ENCODE measurements at regions not wholly inside any gene's neighbourhood (a gene's known extent, or its start where the extent isn't known, plus 50 kb on each side); places are given as distances from the start of the nearest gene placed in this dataset.
"Not testable (repeated sequence)": the region's sequence is repeated elsewhere in the genome, so short reads cannot be mapped to it uniquely, and the experiment has no call there.

- not testable (repeated sequence) for DNase-seq
Observed at GRCh38 chr9:78172610-78173009, 63.3 kb upstream of the CEP78 start.

- no peak for DNase-seq
Observed at GRCh38 chr9:78171651-78172050, 64.2 kb upstream of the CEP78 start.

GRCh38 chr9:78169125-78169524 lies 66.8 kb upstream of the CEP78 start:
- DNase-seq = no peak

- DNase-seq = no peak
Observed at GRCh38 chr9:78167356-78167755, 68.5 kb upstream of the CEP78 start.

- DNase-seq = no peak
Observed at GRCh38 chr9:78163834-78164233, 72.0 kb upstream of the CEP78 start.

GRCh38 chr9:78158286-78158685 lies 77.6 kb upstream of the CEP78 start:
- DNase-seq = no peak

GRCh38 chr9:78150983-78151356 lies 84.9 kb upstream of the CEP78 start:
- DNase-seq = no peak

- no peak for DNase-seq
Observed at GRCh38 chr9:78150312-78150982, 85.4 kb upstream of the CEP78 start.

- DNase-seq = no peak
Observed at GRCh38 chr9:78149702-78150291, 86.1 kb upstream of the CEP78 start.

GRCh38 chr9:78146241-78146640 lies 89.6 kb upstream of the CEP78 start:
- no peak for DNase-seq

GRCh38 chr9:78144663-78145377 lies 91.1 kb upstream of the CEP78 start:
- DNase-seq = peak; percentile 12

- DNase-seq = no peak
Observed at GRCh38 chr9:78144008-78144381, 91.9 kb upstream of the CEP78 start.

GRCh38 chr9:78143281-78144007 lies 92.4 kb upstream of the CEP78 start:
- peak; percentile 23 for DNase-seq

- not testable (repeated sequence) for DNase-seq
Observed at GRCh38 chr9:78142264-78142663, 93.6 kb upstream of the CEP78 start.

- DNase-seq = no peak
Observed at GRCh38 chr9:78133751-78134150, 102.1 kb upstream of the CEP78 start.

- DNase-seq = peak; percentile 48
Observed at GRCh38 chr9:78132701-78133058, 101.1 kb upstream of the GNAQ start.

- DNase-seq = no peak
Observed at GRCh38 chr9:78131969-78132700, 100.5 kb upstream of the GNAQ start.

GRCh38 chr9:78130853-78131252 lies 99.2 kb upstream of the GNAQ start:
- DNase-seq = no peak

GRCh38 chr9:78130004-78130403 lies 98.4 kb upstream of the GNAQ start:
- peak; percentile 62 for DNase-seq

- DNase-seq = no peak
Observed at GRCh38 chr9:78127279-78128225, 95.9 kb upstream of the GNAQ start.

GRCh38 chr9:78123808-78124207 lies 92.2 kb upstream of the GNAQ start:
- DNase-seq = no peak

- no peak for DNase-seq
Observed at GRCh38 chr9:78122631-78123030, 91.0 kb upstream of the GNAQ start.
